Neural progenitor cell (in vitro differentiated cells): ENCODE measurements at regions not wholly inside any gene's neighbourhood (a gene's known extent, or its start where the extent isn't known, plus 50 kb on each side); places are given as distances from the start of the nearest gene placed in this dataset.

Experiments used
- CTCF ChIP-seq: fragments of 200-600 bp; sonication (generic); IDR thresholded peaks from 2 replicates; pipeline ENCODE4 v1.5.1; 2017; ENCODE audit warnings: antibody characterized with exemption, mild to moderate bottlenecking
- EZH2 ChIP-seq: fragments of 200-600 bp; sonication (generic); IDR thresholded peaks from 2 replicates; pipeline ENCODE4 v1.6.1; 2017; ENCODE audit warnings: antibody characterized with exemption, mild to moderate bottlenecking, moderate library complexity
- EZH2phosphoT487 ChIP-seq: fragments of 200-600 bp; sonication (generic); IDR thresholded peaks from 2 replicates; pipeline ENCODE4 v1.6.1; 2017; ENCODE audit warnings: antibody characterized with exemption

GRCh38 chr14:100445436-100446088 lies 122.4 kb downstream of the SLC25A47 start:
- TF ChIP-seq CTCF (no peak), EZH2phosphoT487 (no peak), EZH2 (no peak)
